ENCODE measurements at regions not wholly inside any gene's neighbourhood (a gene's known extent, or its start where the extent isn't known, plus 50 kb on each side); places are given as distances from the start of the nearest gene placed in this dataset.

- H3K4me3 Mint-ChIP-seq: no peak overlapping the region
- H3K4me1 Mint-ChIP-seq: no peaks in the 10 kb centered on the region
- H3K36me3 Mint-ChIP-seq: no peaks in the 10 kb centered on the region
- peaks cover 2% of the 10 kb centered on the region for H3K27me3 Mint-ChIP-seq
- no peaks in the 10 kb centered on the region for H3K9me3 Mint-ChIP-seq
- no peak overlapping the region for H3K27ac Mint-ChIP-seq
Observed at GRCh38 chr16:86712158-86713009, 134.0 kb downstream of the FOXL1 start.

GRCh38 chr16:86713021-86713631 lies 134.8 kb downstream of the FOXL1 start:
- no peaks in the 10 kb centered on the region for H3K36me3 Mint-ChIP-seq
- H3K27ac Mint-ChIP-seq: no peak overlapping the region
- peaks cover 5% of the 10 kb centered on the region for H3K27me3 Mint-ChIP-seq
- no peaks in the 10 kb centered on the region for H3K4me1 Mint-ChIP-seq
- no peak overlapping the region for H3K4me3 Mint-ChIP-seq
- no peaks in the 10 kb centered on the region for H3K9me3 Mint-ChIP-seq

GRCh38 chr16:86714166-86714565 lies 135.8 kb downstream of the FOXL1 start:
- Mint-ChIP-seq H3K9me3 (no peaks in the 10 kb centered on the region), H3K27me3 (peaks cover 5% of the 10 kb centered on the region), H3K4me3 (no peak overlapping the region), H3K4me1 (no peaks in the 10 kb centered on the region), H3K36me3 (no peaks in the 10 kb centered on the region), H3K27ac (no peak overlapping the region)

- H3K4me1 Mint-ChIP-seq: no peaks in the 10 kb centered on the region
- no peak overlapping the region for H3K4me3 Mint-ChIP-seq
- H3K9me3 Mint-ChIP-seq: no peaks in the 10 kb centered on the region
- no peaks in the 10 kb centered on the region for H3K36me3 Mint-ChIP-seq
- no peak overlapping the region for H3K27ac Mint-ChIP-seq
- peaks cover 5% of the 10 kb centered on the region for H3K27me3 Mint-ChIP-seq
Observed at GRCh38 chr16:86716649-86717048, 138.3 kb downstream of the FOXL1 start.

GRCh38 chr16:86718118-86718517 lies 139.8 kb downstream of the FOXL1 start:
- Mint-ChIP-seq H3K4me1 (no peaks in the 10 kb centered on the region), H3K9me3 (no peaks in the 10 kb centered on the region), H3K36me3 (no peaks in the 10 kb centered on the region), H3K27ac (no peak overlapping the region), H3K27me3 (peaks cover 5% of the 10 kb centered on the region), H3K4me3 (no peak overlapping the region)

GRCh38 chr16:86722970-86723369 lies 144.6 kb downstream of the FOXL1 start:
- Mint-ChIP-seq H3K9me3 (no peaks in the 10 kb centered on the region), H3K36me3 (no peaks in the 10 kb centered on the region), H3K4me1 (no peaks in the 10 kb centered on the region), H3K27ac (no peak overlapping the region), H3K27me3 (peaks cover 3% of the 10 kb centered on the region), H3K4me3 (no peak overlapping the region)

GRCh38 chr16:86723689-86724088 lies 145.3 kb downstream of the FOXL1 start:
- H3K27me3 Mint-ChIP-seq: peaks cover 3% of the 10 kb centered on the region

GRCh38 chr16:86725401-86725800 lies 147.1 kb downstream of the FOXL1 start:
- Mint-ChIP-seq H3K9me3 (no peaks in the 10 kb centered on the region), H3K27me3 (peaks cover 5% of the 10 kb centered on the region), H3K27ac (no peak overlapping the region), H3K4me1 (no peaks in the 10 kb centered on the region), H3K36me3 (no peaks in the 10 kb centered on the region), H3K4me3 (no peak overlapping the region)

More at GRCh38 chr16:86723689-86724088, 145.3 kb downstream of the FOXL1 start:
- Mint-ChIP-seq H3K36me3 (no peaks in the 10 kb centered on the region), H3K4me1 (no peaks in the 10 kb centered on the region), H3K9me3 (no peaks in the 10 kb centered on the region), H3K4me3 (no peak overlapping the region), H3K27ac (no peak overlapping the region)

GRCh38 chr16:86726340-86726739 lies 148.0 kb downstream of the FOXL1 start:
- no peaks in the 10 kb centered on the region for H3K4me1 Mint-ChIP-seq
- no peaks in the 10 kb centered on the region for H3K36me3 Mint-ChIP-seq
- H3K27ac Mint-ChIP-seq: no peak overlapping the region
- peaks cover 9% of the 10 kb centered on the region for H3K27me3 Mint-ChIP-seq
- no peak overlapping the region for H3K4me3 Mint-ChIP-seq
- H3K9me3 Mint-ChIP-seq: no peaks in the 10 kb centered on the region

GRCh38 chr16:86727131-86727530 lies 148.8 kb downstream of the FOXL1 start:
- Mint-ChIP-seq H3K27ac (no peak overlapping the region), H3K27me3 (peaks cover 10% of the 10 kb centered on the region), H3K4me3 (no peak overlapping the region), H3K9me3 (no peaks in the 10 kb centered on the region), H3K4me1 (no peaks in the 10 kb centered on the region), H3K36me3 (no peaks in the 10 kb centered on the region)

GRCh38 chr16:86727632-86728031 lies 149.3 kb downstream of the FOXL1 start:
- Mint-ChIP-seq H3K36me3 (no peaks in the 10 kb centered on the region), H3K9me3 (no peaks in the 10 kb centered on the region), H3K27me3 (peaks cover 13% of the 10 kb centered on the region), H3K4me3 (no peak overlapping the region), H3K27ac (no peak overlapping the region), H3K4me1 (no peaks in the 10 kb centered on the region)

GRCh38 chr16:86729686-86730085 lies 151.3 kb downstream of the FOXL1 start:
- H3K9me3 Mint-ChIP-seq: no peaks in the 10 kb centered on the region
- peaks cover 21% of the 10 kb centered on the region for H3K27me3 Mint-ChIP-seq
- H3K27ac Mint-ChIP-seq: no peak overlapping the region
- no peaks in the 10 kb centered on the region for H3K36me3 Mint-ChIP-seq
- H3K4me3 Mint-ChIP-seq: no peak overlapping the region
- H3K4me1 Mint-ChIP-seq: no peaks in the 10 kb centered on the region

GRCh38 chr16:86730086-86730485 lies 151.7 kb downstream of the FOXL1 start:
- Mint-ChIP-seq H3K36me3 (no peaks in the 10 kb centered on the region), H3K4me1 (no peaks in the 10 kb centered on the region), H3K9me3 (no peaks in the 10 kb centered on the region), H3K27me3 (peaks cover 23% of the 10 kb centered on the region), H3K4me3 (no peak overlapping the region), H3K27ac (no peak overlapping the region)

GRCh38 chr16:86730597-86730996 lies 152.2 kb downstream of the FOXL1 start:
- Mint-ChIP-seq H3K4me3 (no peak overlapping the region), H3K4me1 (no peaks in the 10 kb centered on the region), H3K27me3 (peaks cover 23% of the 10 kb centered on the region), H3K9me3 (no peaks in the 10 kb centered on the region), H3K36me3 (no peaks in the 10 kb centered on the region), H3K27ac (no peak overlapping the region)

GRCh38 chr16:86732621-86733295 lies 154.4 kb downstream of the FOXL1 start:
- H3K4me1 Mint-ChIP-seq: no peaks in the 10 kb centered on the region

More at GRCh38 chr16:86732621-86733295, 154.4 kb downstream of the FOXL1 start:
- H3K27ac Mint-ChIP-seq: no peak overlapping the region
- H3K9me3 Mint-ChIP-seq: no peaks in the 10 kb centered on the region
- H3K27me3 Mint-ChIP-seq: peaks cover 22% of the 10 kb centered on the region
- no peaks in the 10 kb centered on the region for H3K36me3 Mint-ChIP-seq
- H3K4me3 Mint-ChIP-seq: no peak overlapping the region

Data from activated naive CD4-positive, alpha-beta T cell treated with anti-CD3 and anti-CD28 coated beads, Interleukin-2, amount 50 U/mL, for 24 hours (primary cell).